HFFc6 (cell line): ENCODE measurements at regions not wholly inside any gene's neighbourhood (a gene's known extent, or its start where the extent isn't known, plus 50 kb on each side); places are given as distances from the start of the nearest gene placed in this dataset.
"Not testable (repeated sequence)": the region's sequence is repeated elsewhere in the genome, so short reads cannot be mapped to it uniquely, and the experiment has no call there.

Experiments used
- DNase-seq: peaks from one replicate; pipeline ENCODE4 v3.0.0-alpha.2; 2018
- H3K27ac Mint-ChIP-seq: 2 replicates; pipeline ENCODE4 v1.8.0; 2020; ENCODE audit warnings: mild to moderate bottlenecking, mixed read lengths
- H3K27me3 Mint-ChIP-seq: 2 replicates; pipeline ENCODE4 v1.8.0; 2021; ENCODE audit warnings: mild to moderate bottlenecking, moderate library complexity, mixed read lengths; ENCODE audit not compliant: insufficient read depth
- H3K36me3 Mint-ChIP-seq: 2 replicates; pipeline ENCODE4 v1.8.0; 2021; ENCODE audit warnings: low read depth, mixed read lengths
- H3K4me1 Mint-ChIP-seq: 2 replicates; pipeline ENCODE4 v1.8.0; 2020; ENCODE audit warnings: low read depth, mixed read lengths
- H3K4me3 Mint-ChIP-seq: 2 replicates; pipeline ENCODE4 v1.8.0; 2020; ENCODE audit warnings: mild to moderate bottlenecking, moderate library complexity, mixed read lengths
- H3K9me3 Mint-ChIP-seq: 2 replicates; pipeline ENCODE4 v1.8.0; 2020; ENCODE audit warnings: mild to moderate bottlenecking, mixed read lengths
- TF ChIP-seq, protein P1 (sequence below): fragments of 200-600 bp; sonication (generic); IDR thresholded peaks from 2 replicates; pipeline ENCODE4 v1.5.0; 2021; ENCODE audit warnings: antibody characterized with exemption, mild to moderate bottlenecking

DNA sequence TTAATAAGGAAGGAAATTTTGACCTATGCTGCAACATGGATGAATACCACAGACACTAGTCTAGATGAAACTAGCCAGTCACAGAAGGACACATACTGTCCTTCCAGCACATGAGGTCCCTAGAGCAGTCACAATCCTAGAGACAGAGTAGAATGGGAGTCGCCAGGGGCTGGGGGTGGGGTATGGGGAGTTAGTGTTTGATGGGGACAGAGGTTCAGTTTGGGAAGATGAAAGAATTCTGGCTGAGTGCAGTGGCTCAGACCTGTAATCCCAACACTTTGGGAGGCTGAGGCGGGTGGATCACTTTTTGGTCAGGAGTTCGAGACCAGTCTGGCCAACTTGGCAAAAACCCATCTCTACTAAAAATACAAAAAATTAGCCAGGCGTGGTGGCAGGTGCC lies 99.2 kb downstream of the TPRA1 start:
- no peaks in the 10 kb centered on the region for H3K4me1 Mint-ChIP-seq
- H3K9me3 Mint-ChIP-seq = no peaks in the 10 kb centered on the region
- no peaks in the 10 kb centered on the region for H3K36me3 Mint-ChIP-seq
- no peak overlapping the region for H3K27ac Mint-ChIP-seq
- H3K27me3 Mint-ChIP-seq = peaks cover 27% of the 10 kb centered on the region
- DNase-seq = no peak
- no peak overlapping the region for H3K4me3 Mint-ChIP-seq
- TF ChIP-seq, protein P1, sequence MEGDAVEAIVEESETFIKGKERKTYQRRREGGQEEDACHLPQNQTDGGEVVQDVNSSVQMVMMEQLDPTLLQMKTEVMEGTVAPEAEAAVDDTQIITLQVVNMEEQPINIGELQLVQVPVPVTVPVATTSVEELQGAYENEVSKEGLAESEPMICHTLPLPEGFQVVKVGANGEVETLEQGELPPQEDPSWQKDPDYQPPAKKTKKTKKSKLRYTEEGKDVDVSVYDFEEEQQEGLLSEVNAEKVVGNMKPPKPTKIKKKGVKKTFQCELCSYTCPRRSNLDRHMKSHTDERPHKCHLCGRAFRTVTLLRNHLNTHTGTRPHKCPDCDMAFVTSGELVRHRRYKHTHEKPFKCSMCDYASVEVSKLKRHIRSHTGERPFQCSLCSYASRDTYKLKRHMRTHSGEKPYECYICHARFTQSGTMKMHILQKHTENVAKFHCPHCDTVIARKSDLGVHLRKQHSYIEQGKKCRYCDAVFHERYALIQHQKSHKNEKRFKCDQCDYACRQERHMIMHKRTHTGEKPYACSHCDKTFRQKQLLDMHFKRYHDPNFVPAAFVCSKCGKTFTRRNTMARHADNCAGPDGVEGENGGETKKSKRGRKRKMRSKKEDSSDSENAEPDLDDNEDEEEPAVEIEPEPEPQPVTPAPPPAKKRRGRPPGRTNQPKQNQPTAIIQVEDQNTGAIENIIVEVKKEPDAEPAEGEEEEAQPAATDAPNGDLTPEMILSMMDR = no peak

DNA sequence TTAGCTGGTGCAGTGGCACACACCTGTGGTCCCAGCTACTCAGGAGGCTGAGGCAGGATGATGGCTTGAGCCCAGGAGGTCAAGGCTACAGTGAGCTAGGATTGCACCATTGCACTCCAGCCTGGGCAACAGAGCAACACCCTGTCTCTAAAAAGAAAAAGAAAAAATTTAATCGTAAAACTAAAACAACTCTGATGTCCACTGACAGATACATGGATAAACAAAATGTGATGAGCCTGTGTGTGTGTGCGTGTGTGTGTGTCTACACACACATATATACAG lies 99.6 kb downstream of the TPRA1 start:
- not testable (repeated sequence) for H3K4me3 Mint-ChIP-seq, H3K27ac Mint-ChIP-seq, DNase-seq, H3K9me3 Mint-ChIP-seq, H3K36me3 Mint-ChIP-seq, H3K4me1 Mint-ChIP-seq
- peaks cover 27% of the 10 kb centered on the region for H3K27me3 Mint-ChIP-seq

DNA sequence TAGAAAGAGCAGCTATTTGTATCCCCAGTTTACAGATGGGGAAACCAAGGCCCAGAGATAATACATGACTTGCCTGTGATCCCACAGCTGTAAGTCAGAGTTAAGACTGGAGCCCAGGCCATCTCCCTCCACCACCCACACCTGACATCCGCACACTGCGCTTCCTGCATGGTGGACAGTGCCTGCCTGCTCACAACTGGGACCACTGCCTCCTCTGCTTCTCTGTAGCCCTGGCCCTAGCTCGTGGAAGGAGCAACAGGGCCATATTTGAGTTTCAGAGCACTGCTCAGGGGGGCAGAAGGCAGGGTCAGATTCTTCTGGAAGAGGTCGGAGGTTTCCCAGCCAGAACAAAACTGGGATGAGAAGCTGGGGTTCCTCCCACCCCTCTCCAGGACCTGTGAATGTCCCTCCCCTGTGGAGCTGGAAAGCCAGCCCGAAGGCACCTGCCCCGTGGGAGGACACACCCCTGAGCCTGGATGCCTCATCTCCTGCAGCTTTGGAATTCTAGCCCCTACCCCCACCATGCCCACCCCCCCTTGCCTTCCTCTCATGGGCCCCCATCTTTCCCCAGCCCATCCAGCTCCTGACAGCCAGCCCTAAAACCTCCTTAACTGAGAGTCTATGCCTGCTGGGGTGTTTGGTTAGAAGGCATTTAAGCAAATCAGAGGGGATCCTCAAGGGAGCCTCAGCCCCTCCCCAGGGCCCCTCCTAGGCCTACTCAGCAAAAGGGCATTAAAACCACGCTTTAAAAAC lies 100.1 kb downstream of the TPRA1 start:
- Mint-ChIP-seq H3K9me3 (no peaks in the 10 kb centered on the region), H3K27ac (no peak overlapping the region), H3K36me3 (no peaks in the 10 kb centered on the region), H3K27me3 (peaks cover 26% of the 10 kb centered on the region), H3K4me1 (0 out of 2 replicates have a peak, but pooled peaks cover under 1% of the 10 kb centered on the region), H3K4me3 (no peak overlapping the region)
- TF ChIP-seq, protein P1 = no peak
- DNase-seq = no peak

DNA sequence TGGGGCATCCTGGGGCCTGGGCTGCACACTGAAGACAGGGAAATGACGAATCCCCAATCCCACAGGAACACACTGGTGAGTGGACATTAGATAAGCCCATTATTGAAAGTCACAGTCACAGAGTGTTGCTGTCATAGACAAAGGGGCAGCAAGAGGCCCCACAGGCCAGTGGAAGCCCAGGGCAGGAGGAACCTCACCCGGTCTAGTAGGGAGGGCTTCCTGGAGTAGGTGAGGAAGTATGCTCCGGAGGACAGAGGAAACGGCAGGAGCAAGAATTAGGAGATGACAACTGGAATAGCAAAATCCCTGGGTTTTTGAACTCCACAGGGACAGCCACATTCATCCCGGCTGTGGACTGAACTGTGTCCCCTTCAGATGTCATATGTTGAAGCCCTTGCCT lies 101.2 kb downstream of the TPRA1 start:
- H3K4me1 Mint-ChIP-seq = peaks cover 9% of the 10 kb centered on the region
- TF ChIP-seq, protein P1 = no peak
- no peak for DNase-seq
- H3K9me3 Mint-ChIP-seq = no peaks in the 10 kb centered on the region
- peaks cover 34% of the 10 kb centered on the region for H3K27me3 Mint-ChIP-seq
- H3K27ac Mint-ChIP-seq = no peak overlapping the region
- no peaks in the 10 kb centered on the region for H3K36me3 Mint-ChIP-seq
- no peak overlapping the region for H3K4me3 Mint-ChIP-seq

DNA sequence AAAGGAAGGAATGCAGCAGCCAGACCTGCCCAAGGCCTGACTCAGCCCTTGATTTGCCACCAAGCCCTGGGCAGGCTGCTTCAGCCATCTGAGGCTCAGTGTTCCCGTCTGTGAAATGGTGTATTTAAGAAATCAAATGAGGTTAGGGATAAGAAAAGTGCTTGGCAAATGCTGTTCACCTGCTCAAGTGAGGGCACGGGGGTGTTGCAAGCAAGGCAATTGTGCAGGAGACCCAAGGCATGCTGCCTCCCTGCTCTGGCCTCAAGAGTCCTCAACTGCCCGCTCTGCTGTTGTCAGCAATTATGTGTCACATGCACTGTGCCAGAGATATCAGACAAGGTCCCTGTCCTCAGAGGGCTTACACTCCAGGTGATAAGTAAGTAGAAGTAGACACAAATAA lies 101.8 kb downstream of the TPRA1 start:
- DNase-seq = no peak
- Mint-ChIP-seq H3K4me3 (no peak overlapping the region), H3K27me3 (peaks cover 36% of the 10 kb centered on the region), H3K36me3 (no peaks in the 10 kb centered on the region), H3K27ac (no peak overlapping the region), H3K4me1 (peaks cover 9% of the 10 kb centered on the region), H3K9me3 (no peaks in the 10 kb centered on the region)
- TF ChIP-seq, protein P1 = no peak

DNA sequence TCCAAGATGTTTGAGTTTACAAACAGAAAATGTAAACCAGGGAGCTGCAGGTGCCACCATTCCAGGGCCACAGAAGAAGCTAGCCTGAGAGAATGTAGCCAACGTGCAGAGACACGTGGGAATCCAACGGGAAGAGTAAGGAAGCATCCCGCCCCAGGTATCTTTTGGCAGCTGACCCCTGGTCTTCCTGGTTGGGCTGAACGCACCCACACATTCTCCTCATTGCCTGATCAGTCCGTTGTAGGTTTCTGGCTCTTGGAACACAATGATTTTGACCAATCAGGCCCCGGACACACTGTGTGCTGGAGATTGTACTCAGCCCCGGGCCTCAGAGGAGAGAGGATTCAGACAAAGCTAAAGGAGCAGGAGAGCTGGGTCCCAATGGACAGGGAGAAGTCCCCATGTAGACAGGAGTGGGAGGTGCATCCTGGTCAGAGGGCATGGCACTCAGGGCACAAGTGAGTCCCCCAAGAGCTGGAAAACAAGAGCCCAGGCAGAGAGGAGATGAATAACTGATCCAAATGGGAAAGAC lies 102.3 kb downstream of the TPRA1 start:
- Mint-ChIP-seq H3K9me3 (no peaks in the 10 kb centered on the region), H3K4me3 (no peak overlapping the region), H3K27ac (no peak overlapping the region), H3K36me3 (no peaks in the 10 kb centered on the region), H3K27me3 (peaks cover 36% of the 10 kb centered on the region), H3K4me1 (peaks cover 11% of the 10 kb centered on the region)
- DNase-seq = no peak
- TF ChIP-seq, protein P1 = no peak
